ENCODE measurements at regions not wholly inside any gene's neighbourhood (a gene's known extent, or its start where the extent isn't known, plus 50 kb on each side); places are given as distances from the start of the nearest gene placed in this dataset.

GRCh38 chr2:193965263-193965662 lies 1691.8 kb upstream of the SLC39A10 start:
- Histone ChIP-seq H2BK5ac (ENCODE audit: low read depth, low read length) (no peak overlapping the region), H3K9me3 (ENCODE audit: insufficient read depth in 2 of 2, low read depth in 1 of 2, low read length in 1 of 2) (no peaks in the 10 kb centered on the region), H3K14ac (ENCODE audit: insufficient read length) (no peak overlapping the region), H3K4me1 (replicated peaks in 1 of 4; ENCODE audit: control insufficient read depth in 3 of 4, insufficient read depth in 4 of 4, low read length in 3 of 4) (peaks cover 0 to 8% (median 0%) of the 10 kb centered on the region in 4 experiments; a peak in 1 of 7 replicates), H3K4ac (replicated peaks; ENCODE audit: insufficient read length, low read depth, low read length) (no peak overlapping the region), H3K18ac (ENCODE audit: extremely low read depth, low read length) (no peak overlapping the region), H3K4me3 (ENCODE audit: extremely low read depth in 1 of 4, insufficient read depth in 2 of 4, low read depth in 3 of 4, low read length in 4 of 4) (no peak overlapping the region), H4K91ac (replicated peaks; ENCODE audit: insufficient read length, low read length) (no peak overlapping the region), H3K27ac (ENCODE audit: low read depth, low read length) (no peak overlapping the region), H3K23ac (ENCODE audit: insufficient read length) (no peak overlapping the region), H2BK12ac (ENCODE audit: low read depth, low read length) (no peak overlapping the region; the same call in 1 of the 2 replicates), H3K36me3 (ENCODE audit: control insufficient read depth in 2 of 4, insufficient read depth in 4 of 4, low read length in 3 of 4) (no peaks in the 10 kb centered on the region), H4K8ac (ENCODE audit: extremely low read depth, insufficient read depth, low read length) (no peak overlapping the region), H2AK5ac (ENCODE audit: low read depth, low read length) (no peak overlapping the region), H4K20me1 (replicated peaks in 1 of 2; ENCODE audit: control insufficient read depth in 1 of 2, insufficient read depth in 2 of 2, low read length in 2 of 2) (no peaks in the 10 kb centered on the region), H3K23me2 (ENCODE audit: low read depth, low read length) (no peaks in the 10 kb centered on the region), H2BK15ac (ENCODE audit: low read length) (no peak overlapping the region), H2BK20ac (ENCODE audit: low read length) (no peak overlapping the region), H4K5ac (ENCODE audit: insufficient read length, low read depth, low read length) (no peak overlapping the region), H2BK120ac (replicated peaks; ENCODE audit: low read depth, low read length) (no peak overlapping the region), H3K56ac (replicated peaks; ENCODE audit: insufficient read length, low read depth, low read length) (no peak overlapping the region), H3K9ac (replicated peaks in 1 of 4; ENCODE audit: extremely low read depth in 1 of 4, low read depth in 3 of 4, low read length in 3 of 4) (no peak overlapping the region), H3K79me2 (ENCODE audit: control insufficient read depth in 1 of 2, insufficient read depth in 2 of 2, low read length in 2 of 2) (no peaks in the 10 kb centered on the region), H3K79me1 (ENCODE audit: low read depth, low read length) (no peaks in the 10 kb centered on the region), H3K27me3 (replicated peaks in 1 of 4; ENCODE audit: control insufficient read depth in 3 of 4, extremely low read depth in 1 of 4, insufficient read depth in 3 of 4, low read length in 3 of 4) (peaks cover 0 to 1% (median 0%) of the 10 kb centered on the region in 4 experiments; a peak in 1 of 7 replicates), H3K4me2 (ENCODE audit: insufficient read depth in 1 of 2, low read depth in 2 of 2, low read length in 2 of 2) (no peak overlapping the region), H2AFZ (ENCODE audit: low read length) (no peak overlapping the region)
- FAIRE-seq (no peak), DNase-seq (ENCODE audit: low read depth in 1 of 2, low spot score in 2 of 2) (no peak)
- ChIA-PET CTCF (ENCODE audit: partially characterized antibody) (no interaction called here), POLR2A (ENCODE audit: partially characterized antibody) (no interaction called here)
- WGBS, 2 experiments (ENCODE audit: extremely low coverage in 1 of 2, insufficient coverage in 1 of 2, insufficient read length in 1 of 2, insufficient replicate concordance in 2 of 2, low coverage in 1 of 2, low lambda C conversion rate in 2 of 2, missing lambda C conversion rate in 1 of 2) = 61% methylated on average over 4 of the region's 4 CpGs; no CpG with 5 or more reads in 1 of the 2 experiments
- TF ChIP-seq BCL11A (IDR thresholded peaks at IDR 0.05; ENCODE audit: low read depth in 2 of 2, low read length in 2 of 2) (no peak), FOSL1 (IDR thresholded peaks at IDR 0.05; ENCODE audit: insufficient read depth, low read depth, low read length) (no peak), MAX (IDR thresholded peaks at IDR 0.05) (no peak), HDAC6 (IDR thresholded peaks at IDR 0.05; ENCODE audit: low read depth, low read length) (no peak), ATF2 (IDR thresholded peaks at IDR 0.05; ENCODE audit: low read length) (no peak), SP4 (IDR thresholded peaks at IDR 0.05; ENCODE audit: low read length) (no peak), RBBP5 (IDR thresholded peaks at IDR 0.05; ENCODE audit: borderline replicate concordance, low read depth, low read length) (no peak), USF2 (IDR thresholded peaks at IDR 0.05; ENCODE audit: low read length) (no peak), RAD21 (IDR thresholded peaks at IDR 0.05 in 1 of 2, conservative IDR thresholded peaks at IDR 0.05 in 1 of 2; ENCODE audit: low read depth in 2 of 2, low read length in 2 of 2) (peak in 1 of 2 experiments; percentile 3; a peak in 1 of 4 replicates), SP1 (IDR thresholded peaks at IDR 0.05; ENCODE audit: low read depth, low read length) (no peak), NANOG (IDR thresholded peaks at IDR 0.05; ENCODE audit: insufficient read depth, low read depth, low read length, poor library complexity, severe bottlenecking) (peak; percentile 39), CREB1 (IDR thresholded peaks at IDR 0.05) (no peak)
